Keratinocyte (primary cell): ENCODE measurements at regions not wholly inside any gene's neighbourhood (a gene's known extent, or its start where the extent isn't known, plus 50 kb on each side); places are given as distances from the start of the nearest gene placed in this dataset.

Experiments used
- DNase-seq: peaks from one replicate; pipeline ENCODE4 v3.0.0-alpha.2; 2011; ENCODE audit warnings: low read depth, missing footprints, low spot score
- FAIRE-seq: peaks from 2 replicates; lab custom pipeline; 2011; peaks lifted over from hg19 to GRCh38; lab: Jason Lieb, UNC
- H2AFZ ChIP-seq: 2 replicates; pipeline ENCODE4 v1.6.0; 2012; ENCODE audit warnings: low read length, control low read depth, inconsistent platforms; ENCODE audit not compliant: control insufficient read depth
- H3K27ac ChIP-seq: 2 replicates; pipeline ENCODE4 v1.5.1; 2011; ENCODE audit warnings: low read length; ENCODE audit not compliant: control insufficient read depth, insufficient read depth
- H3K27me3 ChIP-seq: 3 replicates; pipeline ENCODE4 v1.6.0; 2011; ENCODE audit warnings: low read length; ENCODE audit not compliant: control insufficient read depth, insufficient read depth; ENCODE audit errors: extremely low read depth
- H3K36me3 ChIP-seq, 2 experiments: 2 replicates in 1 of 2; 3 replicates in 1 of 2; pipeline ENCODE4 v1.5.1; 2011; ENCODE audit warnings: low read length in 2 of 2, mild to moderate bottlenecking in 1 of 2; ENCODE audit not compliant: control insufficient read depth in 2 of 2, insufficient read depth in 2 of 2; ENCODE audit errors: extremely low read depth in 1 of 2
- H3K4me1 ChIP-seq: 3 replicates; pipeline ENCODE4 v1.5.1; 2011; ENCODE audit warnings: low read length; ENCODE audit not compliant: control insufficient read depth, insufficient read depth; ENCODE audit errors: extremely low read depth
- H3K4me2 ChIP-seq: 3 replicates; pipeline ENCODE4 v1.6.0; 2011; ENCODE audit warnings: low read depth, low read length; ENCODE audit not compliant: control insufficient read depth, insufficient read depth; ENCODE audit errors: extremely low read depth
- H3K4me3 ChIP-seq, 3 experiments: fragments of 200-600 bp in 1 of 3; sonication (generic) in 1 of 3; 2 replicates in 2 of 3; 3 replicates in 1 of 3; pipeline ENCODE4 v1.5.1; 2011 to 2016; ENCODE audit warnings: low read length in 3 of 3, mild to moderate bottlenecking in 3 of 3, control low read depth in 2 of 3, inconsistent platforms in 1 of 3, low read depth in 1 of 3, mixed read lengths in 1 of 3, mixed run types in 1 of 3, moderate library complexity in 1 of 3; ENCODE audit not compliant: control insufficient read depth in 2 of 3, insufficient read depth in 2 of 3; ENCODE audit errors: extremely low read depth in 1 of 3
- H3K79me2 ChIP-seq: 2 replicates; pipeline ENCODE4 v1.6.0; 2012; ENCODE audit warnings: low read length; ENCODE audit not compliant: control insufficient read depth, insufficient read depth
- H3K9ac ChIP-seq: 3 replicates; pipeline ENCODE4 v1.6.0; 2011; ENCODE audit warnings: low read length; ENCODE audit not compliant: control insufficient read depth, insufficient read depth; ENCODE audit errors: extremely low read depth
- H3K9me1 ChIP-seq: 3 replicates; pipeline ENCODE4 v1.6.0; 2011; ENCODE audit warnings: low read length; ENCODE audit not compliant: control insufficient read depth, insufficient read depth; ENCODE audit errors: extremely low read depth
- H3K9me3 ChIP-seq: 2 replicates; pipeline ENCODE4 v1.5.1; 2012; ENCODE audit warnings: low read depth, low read length; ENCODE audit not compliant: control insufficient read depth
- H4K20me1 ChIP-seq: 3 replicates; pipeline ENCODE4 v1.6.0; 2011; ENCODE audit warnings: low read length; ENCODE audit not compliant: control insufficient read depth, insufficient read depth; ENCODE audit errors: extremely low read depth
- CTCF ChIP-seq, 3 experiments: IDR thresholded peaks in 1 of 3; conservative IDR thresholded peaks in 1 of 3; optimal IDR thresholded peaks in 1 of 3; 2 replicates in 2 of 3; 3 replicates in 1 of 3; pipeline versions ENCODE3 to v1.5.1; 2011; ENCODE audit warnings: low read length in 3 of 3, mild to moderate bottlenecking in 3 of 3, moderate library complexity in 2 of 3, control low read depth in 1 of 3, inconsistent platforms in 1 of 3; ENCODE audit not compliant: insufficient read depth in 2 of 3; ENCODE audit errors: extremely low read depth in 1 of 3
- EZH2 ChIP-seq: IDR thresholded peaks from one replicate; pipeline ENCODE4 v1.6.1; 2012; ENCODE audit warnings: inconsistent platforms, mild to moderate bottlenecking, low read length, moderate library complexity
- dilution Hi-C: fragments of 300-500 bp; cut with MboI; formaldehyde crosslinking; loops from one replicate; pipeline ENCODE4 v1.7.0; 2020; ENCODE audit warnings: low sequenced_read_pairs; ENCODE audit not compliant: extremely low pct_ligation_motif_present

- Histone ChIP-seq H3K9me3 (no peaks in the 10 kb centered on the region), H3K4me2 (no peak overlapping the region), H2AFZ (no peak overlapping the region), H3K9ac (no peak overlapping the region), H3K36me3 (no peaks in the 10 kb centered on the region), H3K27me3 (no peaks in the 10 kb centered on the region), H3K4me3 (no peak overlapping the region), H3K79me2 (no peaks in the 10 kb centered on the region), H4K20me1 (no peaks in the 10 kb centered on the region), H3K4me1 (no peaks in the 10 kb centered on the region), H3K27ac (no peak overlapping the region), H3K9me1 (no peaks in the 10 kb centered on the region)
- no peak for TF ChIP-seq EZH2
- TF ChIP-seq CTCF (optimal IDR thresholded peaks at IDR 0.05 in 1 of 3, IDR thresholded peaks at IDR 0.05 in 1 of 3, conservative IDR thresholded peaks at IDR 0.05 in 1 of 3; ENCODE audit: extremely low read depth in 1 of 3, insufficient read depth in 2 of 3, low read length in 3 of 3): no peak
- DNase-seq (no peak), FAIRE-seq (no peak)
- dilution Hi-C loops: no loop called here
Measured at GRCh38 chr1:217253351-217253750, 377.5 kb downstream of the GPATCH2 start.

GRCh38 chr1:217251121-217251520 is 379.8 kb downstream of the GPATCH2 start:
- no peaks in the 10 kb centered on the region for H3K79me2 ChIP-seq
- H3K36me3 ChIP-seq: no peaks in the 10 kb centered on the region
- no peaks in the 10 kb centered on the region for H3K9me1 ChIP-seq
- dilution Hi-C loops: no loop called here
- FAIRE-seq: no peak
- H3K9me3 ChIP-seq: no peaks in the 10 kb centered on the region
- no peak overlapping the region for H3K4me3 ChIP-seq
- H3K27ac ChIP-seq: no peak overlapping the region
- TF ChIP-seq EZH2 (no peak), CTCF (optimal IDR thresholded peaks at IDR 0.05 in 1 of 3, IDR thresholded peaks at IDR 0.05 in 1 of 3, conservative IDR thresholded peaks at IDR 0.05 in 1 of 3; ENCODE audit: extremely low read depth in 1 of 3, insufficient read depth in 2 of 3, low read length in 3 of 3) (no peak)
- no peak overlapping the region for H2AFZ ChIP-seq
- H4K20me1 ChIP-seq: no peaks in the 10 kb centered on the region
- no peaks in the 10 kb centered on the region for H3K27me3 ChIP-seq
- H3K4me1 ChIP-seq: no peaks in the 10 kb centered on the region
- no peak overlapping the region for H3K4me2 ChIP-seq
- no peak for DNase-seq
- H3K9ac ChIP-seq: no peak overlapping the region
